ENCODE measurements at regions not wholly inside any gene's neighbourhood (a gene's known extent, or its start where the extent isn't known, plus 50 kb on each side); places are given as distances from the start of the nearest gene placed in this dataset.

DNA sequence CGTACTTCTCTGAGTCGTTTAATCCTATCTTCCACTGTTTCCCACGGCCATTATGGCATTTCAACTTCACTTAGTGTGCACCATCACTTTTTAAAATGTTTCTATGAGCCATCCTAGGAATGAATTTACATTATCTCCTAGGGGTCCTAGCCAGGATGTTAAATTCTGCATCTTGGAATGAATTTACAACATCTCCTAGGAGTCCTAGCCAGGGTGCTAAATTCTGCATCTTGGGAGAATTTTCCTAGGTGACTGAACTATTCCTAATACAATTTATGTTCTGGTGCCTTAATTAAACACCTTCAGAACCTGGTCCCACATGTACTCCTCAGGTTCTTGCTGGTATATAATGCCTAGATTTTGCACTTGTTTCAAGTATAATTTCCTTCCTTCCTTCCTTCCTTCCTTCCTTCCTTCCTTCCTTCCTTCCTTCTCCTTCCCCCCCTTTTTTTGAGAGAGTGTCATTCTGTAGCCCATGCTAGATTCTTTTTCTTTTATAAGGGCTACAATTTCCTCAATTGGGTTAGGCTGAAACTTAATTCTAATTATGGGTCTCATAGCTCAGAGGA, 72.1 kb downstream of the TBR1 start:
- Histone ChIP-seq H2AK5ac (ENCODE audit: insufficient read length, low read length) (no peak overlapping the region), H3K14ac (ENCODE audit: insufficient read depth, low read length) (no peak overlapping the region), H3K23ac (ENCODE audit: insufficient read length, low read depth, low read length) (no peak overlapping the region), H2BK15ac (ENCODE audit: low read depth, low read length) (no peak overlapping the region), H2BK20ac (ENCODE audit: low read depth, low read length, poor library complexity, severe bottlenecking) (no peak overlapping the region), H4K8ac (replicated peaks; ENCODE audit: insufficient read length, low read depth, low read length) (no peak overlapping the region), H3T11ph (ENCODE audit: low read length) (no peak overlapping the region), H3K56ac (ENCODE audit: insufficient read length, low read depth, low read length) (no peak overlapping the region), H3K23me2 (ENCODE audit: insufficient read length, low read depth, low read length, poor library complexity, severe bottlenecking) (no peaks in the 10 kb centered on the region), H4K20me1 (ENCODE audit: control insufficient read depth, insufficient read depth, insufficient read length) (no peaks in the 10 kb centered on the region), H3K79me1 (ENCODE audit: insufficient read depth, low read depth, low read length, poor library complexity, severe bottlenecking) (no peaks in the 10 kb centered on the region), H2BK12ac (ENCODE audit: insufficient read length, low read depth, low read length) (no peak overlapping the region), H2BK5ac (ENCODE audit: insufficient read length, low read length) (no peak overlapping the region), H3K4me1 (ENCODE audit: insufficient read depth, low read length) (no peaks in the 10 kb centered on the region), H3K18ac (ENCODE audit: insufficient read length, low read depth, low read length) (no peak overlapping the region), H4K5ac (ENCODE audit: insufficient read length, low read depth, low read length) (no peak overlapping the region), H4K91ac (ENCODE audit: insufficient read length, low read depth, low read length) (no peak overlapping the region), H3K9ac (ENCODE audit: extremely low read depth, insufficient read length, low read length) (no peak overlapping the region), H3K4ac (ENCODE audit: low read depth, low read length) (no peak overlapping the region), H3K4me2 (ENCODE audit: insufficient read depth, insufficient read length, low read length) (no peak overlapping the region), H3K79me2 (ENCODE audit: insufficient read depth, low read length) (no peaks in the 10 kb centered on the region), H3K9me3 (ENCODE audit: control insufficient read depth, low read depth, low read length) (no peaks in the 10 kb centered on the region), H3K27ac (ENCODE audit: insufficient read length, low read depth, low read length) (no peak overlapping the region), H2AFZ (ENCODE audit: low read length) (no peak overlapping the region), H2BK120ac (ENCODE audit: low read depth, low read length, poor library complexity, severe bottlenecking) (no peak overlapping the region), H3K27me3 (ENCODE audit: insufficient read depth, low read length) (no peaks in the 10 kb centered on the region)
- DNase-seq = no peak
- Mint-ChIP-seq H3K27ac (no peak overlapping the region), H3K4me1 (no peaks in the 10 kb centered on the region), H3K36me3 (ENCODE audit: insufficient read depth in 1 of 3, low read depth in 3 of 3) (no peaks in the 10 kb centered on the region), H3K9me3 (no peaks in the 10 kb centered on the region), H3K4me3 (no peak overlapping the region), H3K27me3 (ENCODE audit: low read depth) (no peaks in the 10 kb centered on the region; the same call in 1 of the 2 replicates)
- TF ChIP-seq, protein P1, sequence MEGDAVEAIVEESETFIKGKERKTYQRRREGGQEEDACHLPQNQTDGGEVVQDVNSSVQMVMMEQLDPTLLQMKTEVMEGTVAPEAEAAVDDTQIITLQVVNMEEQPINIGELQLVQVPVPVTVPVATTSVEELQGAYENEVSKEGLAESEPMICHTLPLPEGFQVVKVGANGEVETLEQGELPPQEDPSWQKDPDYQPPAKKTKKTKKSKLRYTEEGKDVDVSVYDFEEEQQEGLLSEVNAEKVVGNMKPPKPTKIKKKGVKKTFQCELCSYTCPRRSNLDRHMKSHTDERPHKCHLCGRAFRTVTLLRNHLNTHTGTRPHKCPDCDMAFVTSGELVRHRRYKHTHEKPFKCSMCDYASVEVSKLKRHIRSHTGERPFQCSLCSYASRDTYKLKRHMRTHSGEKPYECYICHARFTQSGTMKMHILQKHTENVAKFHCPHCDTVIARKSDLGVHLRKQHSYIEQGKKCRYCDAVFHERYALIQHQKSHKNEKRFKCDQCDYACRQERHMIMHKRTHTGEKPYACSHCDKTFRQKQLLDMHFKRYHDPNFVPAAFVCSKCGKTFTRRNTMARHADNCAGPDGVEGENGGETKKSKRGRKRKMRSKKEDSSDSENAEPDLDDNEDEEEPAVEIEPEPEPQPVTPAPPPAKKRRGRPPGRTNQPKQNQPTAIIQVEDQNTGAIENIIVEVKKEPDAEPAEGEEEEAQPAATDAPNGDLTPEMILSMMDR (conservative IDR thresholded peaks at IDR 0.05) = no peak
- no CpG with 5 or more reads among the region's 3 CpGs for WGBS (ENCODE audit: extremely low coverage, insufficient read length, low lambda C conversion rate)

Measured in H9 (cell line).